ENCODE measurements at regions not wholly inside any gene's neighbourhood (a gene's known extent, or its start where the extent isn't known, plus 50 kb on each side); places are given as distances from the start of the nearest gene placed in this dataset.
A peak's percentile ranks its signal among the peaks of the same experiment; 100 is the strongest.

- Histone ChIP-seq H3K9ac (ENCODE audit: low read depth in 1 of 2, low read length in 2 of 2) (no peak overlapping the region), H3K4me1 (ENCODE audit: control insufficient read depth in 4 of 4, insufficient read depth in 4 of 4, low read length in 3 of 4) (peaks cover 0 to 11% (median 9%) of the 10 kb centered on the region in 4 donors), H3K36me3 (ENCODE audit: control insufficient read depth in 4 of 4, insufficient read depth in 3 of 4, low read depth in 1 of 4, low read length in 3 of 4) (no peaks in the 10 kb centered on the region), H3K27me3 (ENCODE audit: control insufficient read depth in 4 of 4, insufficient read depth in 4 of 4, low read length in 3 of 4) (no peaks in the 10 kb centered on the region), H3K4me3 (ENCODE audit: low read depth in 1 of 3, low read length in 3 of 3) (no peak overlapping the region), H3K27ac (ENCODE audit: low read depth in 1 of 2, low read length in 2 of 2) (peak overlapping the region in 1 of 2 donors; percentile 7), H3K9me3 (ENCODE audit: control insufficient read depth in 4 of 4, low read length in 3 of 4) (no peaks in the 10 kb centered on the region)
- 60% methylated on average over 5 of the region's 5 CpGs for WGBS
- TF ChIP-seq NR2F2 (IDR thresholded peaks at IDR 0.05) (no peak), FOXA1 (IDR thresholded peaks at IDR 0.05) (no peak), HNF4A (conservative IDR thresholded peaks at IDR 0.05) (no peak), FOXA2 (IDR thresholded peaks at IDR 0.05) (no peak), RXRA (IDR thresholded peaks at IDR 0.05) (no peak)
- DNase-seq (ENCODE audit: low spot score): no peak
Measured at GRCh38 chr6:71496018-71496721, 207.6 kb downstream of the OGFRL1 start.

GRCh38 chr6:71496722-71497033, 208.1 kb downstream of the OGFRL1 start:
- no peak overlapping the region for H3K4me3 ChIP-seq (ENCODE audit: low read depth in 1 of 3, low read length in 3 of 3)
- no peak for DNase-seq (ENCODE audit: low spot score)
- no peaks in the 10 kb centered on the region for H3K27me3 ChIP-seq (ENCODE audit: control insufficient read depth in 4 of 4, insufficient read depth in 4 of 4, low read length in 3 of 4)
- TF ChIP-seq ATF3 (IDR thresholded peaks at IDR 0.05) (no peak), CTCF (IDR thresholded peaks at IDR 0.05; ENCODE audit: low read depth, low read length, missing input control) (no peak), EGR1 (IDR thresholded peaks at IDR 0.05; ENCODE audit: low read depth in 2 of 2) (no peak), YY1 (IDR thresholded peaks at IDR 0.05) (no peak), HNF4A (conservative IDR thresholded peaks at IDR 0.05) (no peak), HNF4G (IDR thresholded peaks at IDR 0.05) (no peak), RAD21 (IDR thresholded peaks at IDR 0.05) (no peak), REST (IDR thresholded peaks at IDR 0.05) (no peak), MAX (IDR thresholded peaks at IDR 0.05) (no peak), ZBTB33 (IDR thresholded peaks at IDR 0.05) (no peak), FOXA1 (IDR thresholded peaks at IDR 0.05) (no peak), GABPA (IDR thresholded peaks at IDR 0.05 in 1 of 2, conservative IDR thresholded peaks at IDR 0.05 in 1 of 2) (no peak), SP1 (IDR thresholded peaks at IDR 0.05) (no peak), JUND (IDR thresholded peaks at IDR 0.05) (no peak), TAF1 (conservative IDR thresholded peaks at IDR 0.05) (no peak), FOXA2 (IDR thresholded peaks at IDR 0.05) (no peak), NR2F2 (IDR thresholded peaks at IDR 0.05) (no peak), RXRA (IDR thresholded peaks at IDR 0.05) (no peak)
- H3K4me1 ChIP-seq (ENCODE audit: control insufficient read depth in 4 of 4, insufficient read depth in 4 of 4, low read length in 3 of 4): peaks cover 0 to 13% (median 11%) of the 10 kb centered on the region in 4 donors
- no peak overlapping the region for H3K27ac ChIP-seq (ENCODE audit: low read depth in 1 of 2, low read length in 2 of 2)
- WGBS: 35% methylated on average over 2 of the region's 2 CpGs
- H3K9ac ChIP-seq (ENCODE audit: low read depth in 1 of 2, low read length in 2 of 2): no peak overlapping the region
- H3K9me3 ChIP-seq (ENCODE audit: control insufficient read depth in 4 of 4, low read length in 3 of 4): no peaks in the 10 kb centered on the region
- H3K36me3 ChIP-seq (ENCODE audit: control insufficient read depth in 4 of 4, insufficient read depth in 3 of 4, low read depth in 1 of 4, low read length in 3 of 4): no peaks in the 10 kb centered on the region

Measured in liver (tissue), 8 donors.